Activated T-cell treated with anti-CD3 and anti-CD28 coated beads, Interleukin-2, amount 50 U/mL, for 72 hours (primary cell): ENCODE measurements at regions not wholly inside any gene's neighbourhood (a gene's known extent, or its start where the extent isn't known, plus 50 kb on each side); places are given as distances from the start of the nearest gene placed in this dataset.

Experiments
- ATAC-seq, 2 donors: fragments of 150-1000 bp; cut with Tn5 transposase; replicated peaks in 1 of 2; 2 replicates each; pipeline ENCODE4 v1.10.0; 2021; ENCODE audit warnings: moderate library complexity in 2 of 2, mild to moderate bottlenecking in 1 of 2
- DNase-seq, 2 donors: peaks; one replicate each; pipeline ENCODE4 v3.0.0; 2021 to 2022; ENCODE audit warnings: mixed read lengths in 1 of 2
- H3K27ac Mint-ChIP-seq: one replicate; pipeline ENCODE4 v1.8.0; 2022; ENCODE audit warnings: mild to moderate bottlenecking, moderate library complexity, mixed read lengths
- H3K27me3 Mint-ChIP-seq: one replicate; pipeline ENCODE4 v1.8.0; 2022; ENCODE audit warnings: low read depth, mixed read lengths
- H3K36me3 Mint-ChIP-seq, 2 donors: one replicate each; pipeline ENCODE4 v1.8.0; 2022; ENCODE audit warnings: mixed read lengths in 2 of 2, mild to moderate bottlenecking in 1 of 2; ENCODE audit not compliant: insufficient read depth in 2 of 2
- H3K4me1 Mint-ChIP-seq: one replicate; pipeline ENCODE4 v1.8.0; 2022; ENCODE audit warnings: low read depth, mixed read lengths
- H3K4me3 Mint-ChIP-seq, 2 donors: one replicate each; pipeline ENCODE4 v1.8.0; 2022; ENCODE audit warnings: mild to moderate bottlenecking in 2 of 2, mixed read lengths in 2 of 2, moderate library complexity in 2 of 2
- H3K9me3 Mint-ChIP-seq, 2 donors: one replicate each; pipeline ENCODE4 v1.8.0; 2022; ENCODE audit warnings: mixed read lengths in 2 of 2

- no peak for DNase-seq
- Mint-ChIP-seq H3K36me3 (peaks cover 0 to 4% of the 10 kb centered on the region in 2 donors), H3K4me3 (no peak overlapping the region), H3K27me3 (no peaks in the 10 kb centered on the region), H3K27ac (no peak overlapping the region), H3K4me1 (no peaks in the 10 kb centered on the region), H3K9me3 (peaks cover 12 to 14% of the 10 kb centered on the region in 2 donors)
- no peak for ATAC-seq
Measured at GRCh38 chr10:108147346-108147745, 982.8 kb upstream of the SORCS1 start.

DNA sequence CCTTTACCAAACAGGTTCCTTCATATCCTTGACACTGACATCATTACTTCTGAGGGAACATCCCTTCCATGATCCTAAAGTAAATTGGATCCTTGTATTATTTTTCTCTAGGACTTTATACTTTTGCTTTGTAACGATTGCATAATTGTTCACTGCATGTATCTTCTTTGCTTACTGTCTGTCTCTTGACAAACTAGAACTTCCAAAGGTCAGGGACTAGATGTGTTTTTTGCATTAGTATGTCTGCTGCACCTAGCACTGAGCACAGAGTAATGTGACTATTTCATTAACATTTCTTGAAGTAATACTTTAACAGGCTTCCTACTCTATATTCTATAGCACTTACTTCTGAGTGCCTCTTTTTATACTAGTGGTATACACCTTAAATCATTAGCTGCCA, 976.6 kb upstream of the SORCS1 start:
- Mint-ChIP-seq H3K36me3 (no peaks in the 10 kb centered on the region), H3K27ac (no peak overlapping the region), H3K4me3 (no peak overlapping the region), H3K27me3 (no peaks in the 10 kb centered on the region), H3K4me1 (no peaks in the 10 kb centered on the region), H3K9me3 (peaks cover 3 to 8% of the 10 kb centered on the region in 2 donors)
- DNase-seq (no peak), ATAC-seq (no peak)

- Mint-ChIP-seq H3K27ac (no peak overlapping the region), H3K9me3 (peaks cover 7 to 9% of the 10 kb centered on the region in 2 donors), H3K36me3 (no peaks in the 10 kb centered on the region), H3K4me3 (no peak overlapping the region), H3K4me1 (no peaks in the 10 kb centered on the region), H3K27me3 (no peaks in the 10 kb centered on the region)
- no peak for DNase-seq
- ATAC-seq, result no peak
Measured at GRCh38 chr10:108132303-108132702, 967.8 kb upstream of the SORCS1 start.

- DNase-seq, result no peak
- Mint-ChIP-seq H3K4me1 (no peaks in the 10 kb centered on the region), H3K27ac (no peak overlapping the region), H3K9me3 (peaks cover 3 to 6% of the 10 kb centered on the region in 2 donors), H3K36me3 (no peaks in the 10 kb centered on the region), H3K4me3 (no peak overlapping the region), H3K27me3 (no peaks in the 10 kb centered on the region)
- ATAC-seq, result no peak
Measured at GRCh38 chr10:108130575-108130974, 966.1 kb upstream of the SORCS1 start.

GRCh38 chr10:108112218-108112617, 947.7 kb upstream of the SORCS1 start:
- Mint-ChIP-seq H3K36me3 (peaks cover 0 to 2% of the 10 kb centered on the region in 2 donors), H3K4me1 (no peaks in the 10 kb centered on the region), H3K27ac (no peak overlapping the region), H3K27me3 (no peaks in the 10 kb centered on the region), H3K9me3 (peaks cover 0 to 6% of the 10 kb centered on the region in 2 donors), H3K4me3 (no peak overlapping the region)
- no peak for ATAC-seq
- DNase-seq, result no peak

GRCh38 chr10:108104551-108105156, 940.1 kb upstream of the SORCS1 start:
- no peak for ATAC-seq

DNA sequence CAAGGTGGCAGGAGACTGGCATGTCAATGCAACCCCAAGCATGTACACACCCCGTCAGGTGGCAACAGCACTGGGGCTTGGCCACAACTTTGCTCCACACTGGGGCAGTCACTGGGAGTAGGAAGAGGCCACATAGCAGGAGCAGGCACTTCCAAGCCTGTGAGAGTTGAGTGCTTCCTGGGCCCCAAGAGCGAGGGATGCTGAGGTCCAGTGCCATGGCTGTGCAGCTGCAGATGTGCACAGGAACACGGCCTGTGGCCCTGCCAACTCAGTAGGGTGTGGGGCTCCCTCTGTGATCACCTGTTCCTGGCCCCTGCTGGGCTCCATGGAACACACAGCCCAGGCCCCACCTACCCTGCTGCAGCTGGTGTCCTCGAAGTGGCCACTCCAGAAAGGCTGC, 932.8 kb upstream of the SORCS1 start:
- H3K27ac Mint-ChIP-seq, result no peak overlapping the region
- H3K9me3 Mint-ChIP-seq, result peaks cover 2 to 7% of the 10 kb centered on the region in 2 donors
- ATAC-seq, result no peak
- no peaks in the 10 kb centered on the region for H3K36me3 Mint-ChIP-seq
- no peaks in the 10 kb centered on the region for H3K27me3 Mint-ChIP-seq
- no peak overlapping the region for H3K4me3 Mint-ChIP-seq
- H3K4me1 Mint-ChIP-seq, result no peaks in the 10 kb centered on the region
- DNase-seq, result no peak

More at GRCh38 chr10:108104551-108105156, 940.1 kb upstream of the SORCS1 start:
- DNase-seq, result no peak
- Mint-ChIP-seq H3K27me3 (no peaks in the 10 kb centered on the region), H3K4me3 (no peak overlapping the region), H3K4me1 (no peaks in the 10 kb centered on the region), H3K36me3 (no peaks in the 10 kb centered on the region), H3K9me3 (peaks cover 4 to 7% of the 10 kb centered on the region in 2 donors), H3K27ac (no peak overlapping the region)

- Mint-ChIP-seq H3K4me3 (no peak overlapping the region), H3K36me3 (no peaks in the 10 kb centered on the region), H3K9me3 (peaks cover 2 to 5% of the 10 kb centered on the region in 2 donors), H3K4me1 (no peaks in the 10 kb centered on the region), H3K27ac (no peak overlapping the region), H3K27me3 (no peaks in the 10 kb centered on the region)
- no peak for ATAC-seq
- DNase-seq, result no peak
Measured at GRCh38 chr10:108095932-108096925, 931.7 kb upstream of the SORCS1 start.

- Mint-ChIP-seq H3K9me3 (peaks cover 3 to 5% of the 10 kb centered on the region in 2 donors), H3K27me3 (no peaks in the 10 kb centered on the region), H3K4me1 (no peaks in the 10 kb centered on the region), H3K4me3 (no peak overlapping the region), H3K27ac (no peak overlapping the region), H3K36me3 (no peaks in the 10 kb centered on the region)
- ATAC-seq (no peak), DNase-seq (no peak)
Measured at GRCh38 chr10:108090476-108091215, 926.1 kb upstream of the SORCS1 start.

DNA sequence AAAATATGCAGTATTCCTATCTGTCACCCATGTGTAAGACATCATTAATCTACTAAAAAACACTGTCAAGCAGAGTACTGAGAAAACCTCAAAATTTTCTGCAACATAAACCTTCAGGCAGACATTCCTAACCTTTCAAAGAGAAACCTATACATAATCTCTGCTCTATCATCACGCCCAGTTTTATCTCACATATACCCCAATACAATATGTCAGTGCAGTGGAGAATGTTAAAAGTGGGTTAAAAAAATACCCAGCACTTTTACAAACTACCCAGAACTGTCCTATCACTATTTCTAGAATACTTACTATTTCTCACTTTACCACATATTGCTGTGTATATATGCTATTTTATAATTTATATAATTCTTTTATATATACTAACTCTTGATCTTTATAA, 922.0 kb upstream of the SORCS1 start:
- Mint-ChIP-seq H3K36me3 (no peaks in the 10 kb centered on the region), H3K9me3 (peaks cover 2 to 7% of the 10 kb centered on the region in 2 donors), H3K27ac (no peak overlapping the region), H3K4me1 (no peaks in the 10 kb centered on the region), H3K4me3 (no peak overlapping the region), H3K27me3 (no peaks in the 10 kb centered on the region)
- ATAC-seq, result peak in 1 of 2 donors; percentile 40
- no peak for DNase-seq

- Mint-ChIP-seq H3K27ac (no peak overlapping the region), H3K9me3 (peaks cover 3 to 7% of the 10 kb centered on the region in 2 donors), H3K4me1 (no peaks in the 10 kb centered on the region), H3K36me3 (no peaks in the 10 kb centered on the region), H3K4me3 (no peak overlapping the region), H3K27me3 (no peaks in the 10 kb centered on the region)
- no peak for DNase-seq
- ATAC-seq, result no peak
Measured at GRCh38 chr10:108082596-108082995, 918.1 kb upstream of the SORCS1 start.

DNA sequence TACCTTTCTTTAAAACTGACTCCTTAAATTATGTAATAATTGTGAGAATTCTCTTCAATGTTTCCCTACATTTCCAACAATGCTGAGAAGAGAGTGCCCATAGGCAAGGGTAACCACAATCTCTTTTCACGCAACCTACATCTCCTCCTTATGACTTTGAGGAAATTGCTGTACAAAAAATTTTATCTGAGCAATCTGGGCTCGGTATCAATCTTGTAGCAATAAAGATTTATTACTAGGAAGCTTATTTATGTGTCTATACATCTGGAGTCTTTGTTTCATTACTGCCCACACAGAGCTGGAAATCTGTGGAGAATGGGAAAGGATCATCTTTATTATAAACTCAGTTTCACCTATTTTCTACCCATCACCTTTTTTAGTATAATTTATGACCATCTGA, 913.8 kb upstream of the SORCS1 start:
- Mint-ChIP-seq H3K4me3 (no peak overlapping the region), H3K4me1 (no peaks in the 10 kb centered on the region), H3K9me3 (peaks cover 7 to 11% of the 10 kb centered on the region in 2 donors), H3K36me3 (no peaks in the 10 kb centered on the region), H3K27me3 (no peaks in the 10 kb centered on the region), H3K27ac (no peak overlapping the region)
- ATAC-seq (no peak), DNase-seq (no peak)

DNA sequence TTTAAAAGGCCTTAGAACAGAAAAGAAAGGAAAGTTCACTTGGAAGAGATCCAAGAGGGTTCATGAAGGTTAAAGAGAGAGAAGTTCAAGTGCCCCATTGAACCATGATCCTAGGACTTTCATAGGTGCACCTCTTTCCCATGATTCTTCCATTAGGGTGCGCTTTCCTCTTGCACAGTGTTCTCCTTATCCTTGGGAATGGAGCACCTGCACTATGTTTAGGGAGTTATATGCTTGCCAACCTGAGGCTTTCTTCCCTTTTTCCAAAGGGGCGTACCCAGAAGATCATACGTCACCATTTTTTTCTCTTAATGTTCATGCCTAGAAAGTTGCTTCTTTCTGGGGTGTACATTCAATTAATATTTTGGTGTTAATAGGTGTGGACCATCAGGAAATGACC, 908.0 kb upstream of the SORCS1 start:
- peaks cover 4 to 10% of the 10 kb centered on the region in 2 donors for H3K9me3 Mint-ChIP-seq
- DNase-seq (no peak), ATAC-seq (no peak)
- H3K27ac Mint-ChIP-seq, result no peak overlapping the region
- H3K36me3 Mint-ChIP-seq, result no peaks in the 10 kb centered on the region
- H3K27me3 Mint-ChIP-seq, result no peaks in the 10 kb centered on the region
- no peak overlapping the region for H3K4me3 Mint-ChIP-seq
- no peaks in the 10 kb centered on the region for H3K4me1 Mint-ChIP-seq
